SH-SY5Y (cell line): ENCODE measurements at regions not wholly inside any gene's neighbourhood (a gene's known extent, or its start where the extent isn't known, plus 50 kb on each side); places are given as distances from the start of the nearest gene placed in this dataset.

ENCODE experiments used
- GATA2 ChIP-seq: IDR thresholded peaks from 2 replicates; pipeline ENCODE4 v1.6.1; 2011; ENCODE audit warnings: mild to moderate bottlenecking, low read depth, low read length
- GATA3 ChIP-seq: IDR thresholded peaks from 2 replicates; pipeline ENCODE4 v1.6.1; 2011; ENCODE audit warnings: low read depth, mild to moderate bottlenecking, low read length, moderate library complexity

GRCh38 chr18:60471652-60472051, 99.1 kb upstream of the MC4R start:
- TF ChIP-seq GATA2 (no peak), GATA3 (no peak)
